DMS79 (cell line): ENCODE measurements at regions not wholly inside any gene's neighbourhood (a gene's known extent, or its start where the extent isn't known, plus 50 kb on each side); places are given as distances from the start of the nearest gene placed in this dataset.
"Not testable (repeated sequence)": the region's sequence is repeated elsewhere in the genome, so short reads cannot be mapped to it uniquely, and the experiment has no call there.

Source experiments
- DNase-seq: peaks from one replicate; lab custom pipeline; 2025; lab: John Stamatoyannopoulos, UW

DNA sequence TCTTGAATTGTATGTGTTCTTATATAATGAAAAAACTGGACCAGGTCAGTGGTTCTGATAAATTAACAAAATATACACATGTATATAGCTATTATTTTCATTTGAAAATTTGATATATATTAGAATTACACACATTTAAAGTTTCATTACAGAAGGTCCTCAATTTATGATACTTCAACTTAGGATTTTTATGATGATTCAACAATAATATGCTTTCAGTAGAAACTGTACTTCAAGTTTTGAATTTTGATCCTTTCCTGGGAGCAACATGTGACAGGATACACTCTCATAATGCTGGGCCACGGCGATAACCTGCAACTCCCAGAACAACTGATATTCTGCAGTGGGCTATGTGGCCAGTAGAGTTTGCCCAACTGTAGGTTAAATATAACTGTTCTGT, 344.7 kb downstream of the TAF11L14 start:
- DNase-seq = no peak

DNA sequence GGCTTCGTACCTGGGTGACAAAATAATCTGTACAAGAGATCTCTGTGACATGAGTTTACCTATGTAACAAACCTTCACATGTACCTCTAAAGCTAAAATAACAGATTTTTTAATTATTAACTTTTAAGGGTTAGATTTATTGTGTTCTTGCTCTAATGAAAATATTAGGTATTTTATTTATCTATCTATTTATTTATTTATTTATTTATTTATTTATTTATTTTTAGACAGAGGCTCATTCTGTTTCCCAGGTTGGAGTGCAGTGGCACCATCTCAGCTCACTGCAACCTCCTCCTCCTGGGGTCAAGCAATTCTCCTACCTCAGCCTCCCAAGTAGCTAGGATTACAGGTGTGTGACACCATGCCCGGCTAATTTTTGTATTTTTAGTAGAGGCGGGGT, 348.4 kb downstream of the TAF11L14 start:
- not testable (repeated sequence) for DNase-seq

DNA sequence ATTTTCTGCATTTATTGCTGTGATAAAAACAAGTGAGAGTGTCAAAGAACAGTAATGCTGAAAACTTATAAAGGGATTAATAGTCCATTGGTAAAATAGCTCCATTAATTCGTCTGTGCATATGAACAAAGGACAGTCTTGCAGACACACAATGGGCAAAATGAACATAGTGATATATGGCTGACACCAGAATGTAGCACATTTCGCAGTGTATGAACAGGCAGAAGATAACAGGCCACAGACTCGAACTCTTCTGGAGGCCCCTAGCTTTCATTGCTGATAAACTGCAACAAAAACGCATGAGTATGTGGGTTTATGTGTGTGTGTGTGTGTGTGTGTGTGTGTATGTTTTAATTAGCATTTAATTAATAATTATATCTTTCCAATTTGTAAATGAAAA, 354.8 kb downstream of the TAF11L14 start:
- no peak for DNase-seq

DNA sequence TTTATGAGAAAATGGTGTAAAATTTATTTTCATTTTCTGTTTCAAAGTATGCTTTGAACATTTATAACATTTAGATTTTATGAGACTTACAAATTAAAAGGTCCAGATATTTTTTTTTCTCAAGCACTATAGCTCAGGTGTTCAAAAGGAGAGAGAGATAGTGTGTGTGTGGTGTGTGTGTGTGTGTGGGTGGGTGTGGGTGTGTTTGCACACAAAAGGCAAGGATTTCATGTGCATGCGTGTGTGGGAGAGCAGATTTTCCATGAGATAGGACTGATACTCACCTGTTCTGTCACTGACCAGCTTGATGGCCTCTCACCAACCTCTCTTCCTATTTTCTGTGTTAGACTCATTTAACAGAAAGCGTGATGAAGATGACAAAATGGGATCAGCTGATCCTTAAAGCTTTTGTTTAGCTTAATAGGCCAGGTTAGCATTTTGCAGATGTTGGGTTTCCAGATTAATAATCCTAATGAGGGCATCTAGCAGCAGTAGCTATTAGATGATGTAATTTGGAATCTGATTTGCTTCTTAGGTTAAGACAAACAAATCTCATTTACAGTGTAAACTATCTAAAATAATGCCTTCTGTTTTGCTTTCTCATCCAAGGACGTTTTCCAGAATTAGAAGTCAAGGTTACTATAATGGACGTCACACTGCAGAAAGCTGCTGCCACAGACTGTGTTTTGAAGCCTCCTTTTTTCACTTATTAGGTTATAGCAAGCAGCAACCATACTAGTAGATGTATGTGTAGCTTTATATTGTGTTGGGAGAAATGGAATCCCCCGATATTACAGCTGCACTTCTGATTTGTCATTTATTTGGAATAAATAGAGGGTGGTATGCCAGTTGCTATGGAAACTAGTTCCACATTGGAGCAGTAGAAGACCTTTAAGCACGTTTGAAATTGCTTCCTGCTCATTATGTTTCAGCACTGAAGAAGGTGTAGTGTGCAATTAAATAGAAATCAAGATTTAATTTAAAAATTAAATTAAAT, 355.6 kb downstream of the TAF11L14 start:
- DNase-seq = no peak

DNA sequence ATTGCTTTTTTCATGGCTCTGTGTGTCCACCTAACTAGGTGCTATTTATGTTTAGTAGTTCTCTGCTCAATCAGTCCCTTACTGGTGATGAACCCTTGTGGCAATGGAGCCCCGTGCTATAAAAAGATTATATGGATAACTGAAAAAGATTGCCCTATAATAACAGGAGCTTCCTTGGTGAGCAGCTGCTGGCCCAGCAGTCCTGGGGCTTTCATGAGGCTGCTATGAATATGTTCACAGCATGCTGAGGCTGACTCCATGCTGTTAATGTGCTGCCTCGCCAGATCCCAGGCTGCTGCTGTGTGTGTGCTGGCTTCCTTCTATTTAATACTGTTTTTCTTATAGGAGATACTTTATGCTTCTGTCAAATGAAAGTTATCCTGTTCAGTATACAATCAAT, 357.5 kb downstream of the TAF11L14 start:
- no peak for DNase-seq

DNA sequence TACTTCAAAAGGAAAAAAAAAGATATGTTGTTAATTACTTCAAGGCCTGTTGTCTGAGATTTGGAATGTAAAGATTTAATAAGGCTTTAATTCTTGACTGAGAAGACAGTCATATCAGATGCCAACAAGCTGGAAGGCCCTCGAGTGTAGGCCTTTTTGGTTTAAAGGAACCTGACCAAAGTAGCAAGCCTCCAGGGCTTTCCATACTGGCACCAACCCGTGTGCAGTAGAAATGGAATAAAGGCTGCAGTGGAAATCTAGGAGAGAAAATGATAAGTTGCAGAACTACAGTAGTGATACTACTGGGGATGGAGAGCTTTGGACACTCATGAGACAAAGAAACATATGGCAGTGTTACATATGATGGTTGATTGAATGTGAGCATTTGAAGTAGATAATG, 358.0 kb downstream of the TAF11L14 start:
- no peak for DNase-seq

DNA sequence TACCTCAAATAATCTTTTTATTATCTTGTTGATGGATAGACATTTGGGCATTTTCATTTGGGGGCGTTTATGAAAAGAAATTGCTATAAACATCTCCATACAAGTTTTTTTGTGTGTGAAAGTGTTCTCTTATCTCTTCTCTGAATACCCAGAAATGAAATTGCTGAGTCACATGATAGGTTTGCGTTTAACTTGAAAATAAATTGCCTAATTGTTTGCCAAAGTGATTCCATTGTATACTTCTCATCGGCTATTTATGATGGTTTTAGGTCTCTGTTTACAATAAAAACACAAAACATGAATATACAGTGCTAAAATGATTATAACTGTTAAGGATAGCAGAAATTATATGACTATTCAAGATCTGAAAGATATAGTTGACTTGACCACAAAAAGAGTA, 361.7 kb downstream of the TAF11L14 start:
- DNase-seq = no peak

DNA sequence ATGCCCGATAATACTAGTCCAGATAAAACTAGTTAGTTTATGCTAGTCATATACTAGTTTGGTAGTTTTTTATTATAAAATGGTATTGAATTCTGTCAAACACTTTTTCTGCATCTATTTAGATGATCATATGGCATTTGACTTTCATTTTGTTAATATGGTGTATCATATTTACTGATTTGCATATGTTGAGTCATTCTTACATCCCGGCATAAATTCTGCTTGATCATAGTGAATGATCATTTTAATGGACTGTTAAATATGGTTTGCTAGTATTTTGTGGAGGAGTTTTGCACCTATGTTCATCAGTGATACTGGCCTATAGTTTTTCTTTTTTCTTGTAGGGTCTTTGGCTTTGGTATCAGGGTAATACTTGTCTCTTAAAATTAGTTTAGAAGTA, 365.6 kb downstream of the TAF11L14 start:
- no peak for DNase-seq

DNA sequence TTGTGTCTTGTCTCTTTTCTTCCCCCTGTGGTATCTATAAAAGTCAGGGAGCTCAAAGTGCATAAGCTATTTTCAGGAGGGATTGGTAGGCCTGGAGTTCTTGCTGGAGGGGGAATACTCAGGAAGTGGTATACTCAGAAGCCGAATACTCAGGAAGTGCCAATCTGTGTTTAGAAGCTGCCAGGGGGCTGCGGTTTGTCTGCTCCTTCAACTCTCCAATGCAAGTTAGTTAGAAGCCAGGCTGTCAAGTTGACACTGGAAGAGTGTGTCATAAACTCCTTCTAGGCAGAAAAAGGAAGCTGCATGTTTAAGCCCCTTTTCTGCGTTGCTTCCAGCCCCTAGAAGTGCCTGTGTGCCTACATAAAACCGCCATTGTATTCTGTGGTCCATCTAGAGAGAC, 366.5 kb downstream of the TAF11L14 start:
- DNase-seq = no peak

DNA sequence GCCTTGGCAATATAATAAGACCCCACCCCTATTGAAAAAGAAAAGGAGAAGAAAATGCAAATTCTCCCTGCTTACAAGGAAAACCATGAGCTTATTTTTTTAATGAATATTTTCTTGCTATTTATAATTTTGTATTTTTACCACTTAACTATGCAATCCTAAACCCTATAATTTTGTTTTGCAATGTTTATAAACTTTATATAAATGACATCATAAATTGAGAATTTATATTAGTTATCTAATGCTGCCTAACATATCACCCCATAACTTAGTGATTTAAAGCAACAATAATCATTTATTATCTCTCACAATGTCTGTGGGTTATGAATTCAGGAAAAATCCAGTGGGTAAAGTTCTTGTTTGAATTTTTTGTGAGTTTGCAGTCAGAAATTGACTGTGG, 369.1 kb downstream of the TAF11L14 start:
- DNase-seq = no peak

DNA sequence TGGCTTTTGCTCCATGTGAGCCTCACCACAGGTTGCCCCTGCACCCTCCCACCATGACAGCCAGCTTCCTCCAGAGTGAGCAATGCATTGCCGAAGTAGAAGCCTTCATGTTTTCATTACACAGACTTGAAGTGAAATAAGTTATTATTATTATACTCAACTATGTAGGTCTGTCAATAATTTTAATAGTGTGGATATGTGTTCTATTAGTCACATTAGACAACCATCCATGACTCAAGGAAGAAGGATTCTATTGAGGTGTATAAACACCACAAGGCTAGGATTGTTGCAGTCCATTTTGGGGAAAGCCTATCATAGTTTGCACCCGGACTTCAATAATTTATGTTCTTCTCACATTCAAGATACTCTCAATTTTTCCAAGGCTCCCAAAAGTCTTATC, 369.5 kb downstream of the TAF11L14 start:
- DNase-seq = no peak

DNA sequence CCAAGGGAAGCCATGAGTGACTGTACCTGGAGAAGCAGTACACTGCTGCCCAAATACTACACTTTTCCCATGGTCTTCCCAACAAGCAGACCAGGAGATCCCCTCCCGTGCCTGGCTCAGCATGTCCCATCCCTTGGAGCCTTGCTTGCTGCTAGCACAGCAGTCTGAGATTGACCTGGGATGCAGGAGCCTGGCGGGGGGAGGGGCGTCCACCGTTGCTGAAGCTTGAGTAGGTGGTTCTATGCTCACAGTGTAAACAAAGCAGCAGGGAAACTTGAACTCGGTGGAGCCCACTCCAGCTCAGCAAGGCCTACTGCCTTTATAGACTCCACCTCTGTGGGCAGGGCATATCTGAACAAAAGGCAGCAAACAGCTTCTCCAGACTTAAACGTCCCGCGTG, 372.0 kb downstream of the TAF11L14 start:
- not testable (repeated sequence) for DNase-seq

DNA sequence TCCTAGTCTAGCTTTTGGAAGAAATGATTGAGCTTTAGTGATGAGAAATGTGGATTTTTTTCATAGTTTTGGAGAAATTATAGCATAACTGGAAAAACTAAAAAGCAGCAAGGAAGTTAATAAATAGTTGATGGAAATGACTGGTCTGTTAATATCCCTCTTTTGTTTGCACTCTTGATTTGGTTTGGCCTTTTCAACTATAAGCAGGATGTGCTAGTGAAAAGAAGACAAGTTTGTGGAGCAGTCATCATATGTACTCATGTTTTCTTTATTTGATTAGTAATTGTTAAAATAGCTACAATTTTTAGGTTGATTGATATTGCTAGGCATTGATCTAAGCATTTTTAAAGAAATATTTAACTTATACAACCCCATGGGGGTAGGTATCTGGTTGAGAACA, 374.7 kb downstream of the TAF11L14 start:
- no peak for DNase-seq

DNA sequence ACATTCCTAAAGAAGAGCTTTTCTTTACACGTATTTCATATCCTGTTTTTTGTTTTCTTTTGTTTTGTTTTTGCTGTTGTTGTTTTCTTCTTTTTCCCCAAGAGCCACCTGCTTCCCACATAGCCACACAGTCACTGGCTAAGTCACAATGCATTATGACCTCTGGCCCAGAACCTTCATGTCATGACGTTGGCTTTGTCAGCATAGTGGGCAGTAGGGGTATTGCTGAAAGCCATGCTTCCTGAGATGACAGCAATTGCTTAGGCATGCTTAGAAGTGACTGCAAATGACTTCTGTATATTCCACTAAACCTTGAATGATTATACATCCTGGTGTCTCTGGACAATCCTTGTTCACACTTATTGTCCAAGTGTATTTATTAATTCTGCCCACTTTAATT, 375.8 kb downstream of the TAF11L14 start:
- DNase-seq = no peak

DNA sequence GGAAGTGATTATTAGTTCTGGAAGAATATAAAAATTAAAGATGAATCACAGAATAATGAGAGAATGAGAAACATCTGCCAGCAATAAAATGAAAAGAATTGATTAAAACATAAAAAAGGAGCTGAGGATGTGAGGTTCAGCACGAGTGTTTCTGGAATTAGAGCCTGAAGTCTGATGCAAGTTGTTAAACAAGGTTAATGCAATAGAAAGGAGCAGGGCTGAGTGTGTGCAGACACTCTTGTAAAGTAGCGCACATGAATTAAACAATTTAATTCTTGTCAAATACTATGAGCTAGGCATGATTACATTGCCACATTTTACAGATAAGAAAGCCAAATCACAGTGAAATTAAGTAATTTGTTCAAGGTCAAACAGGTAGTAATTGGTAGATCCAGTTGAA, 384.2 kb downstream of the TAF11L14 start:
- DNase-seq = no peak

DNA sequence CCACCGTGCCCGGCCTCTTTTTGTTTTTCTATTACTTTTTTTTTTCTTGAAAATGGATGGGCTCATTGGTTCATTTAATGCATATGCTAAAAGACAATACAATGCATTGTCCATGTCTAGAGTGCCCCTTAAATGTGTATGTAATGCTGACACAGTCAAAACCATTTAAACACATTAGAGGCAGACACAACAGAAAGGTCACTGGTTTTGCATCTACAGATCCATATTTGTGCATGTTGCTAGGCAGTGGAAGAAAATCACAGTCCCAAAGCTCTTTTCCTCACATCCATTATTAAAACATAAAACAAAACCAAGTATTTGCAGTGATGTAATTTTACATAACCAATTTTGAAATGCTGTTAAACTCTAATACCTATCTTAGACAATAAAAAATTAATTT, 389.0 kb downstream of the TAF11L14 start:
- DNase-seq = no peak

DNA sequence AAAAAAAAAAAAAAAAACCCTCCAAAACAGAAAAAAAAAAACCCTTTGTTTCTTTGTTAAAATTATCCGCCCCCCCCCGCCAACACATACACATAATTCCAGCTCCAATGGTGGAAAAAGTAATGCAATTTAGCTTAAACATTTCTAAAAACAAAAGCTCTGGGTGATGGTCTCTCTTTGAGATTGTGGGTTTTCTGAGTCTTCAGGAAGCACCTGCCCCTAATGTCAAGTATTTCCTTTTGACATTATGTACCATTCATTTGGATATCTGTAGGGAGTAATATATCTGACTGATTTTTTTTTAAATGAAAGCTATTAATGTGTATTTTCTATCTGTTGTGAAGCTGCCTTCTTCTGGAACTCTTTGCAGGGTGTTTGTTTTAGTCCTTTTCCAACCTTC, 389.7 kb downstream of the TAF11L14 start:
- DNase-seq = no peak

DNA sequence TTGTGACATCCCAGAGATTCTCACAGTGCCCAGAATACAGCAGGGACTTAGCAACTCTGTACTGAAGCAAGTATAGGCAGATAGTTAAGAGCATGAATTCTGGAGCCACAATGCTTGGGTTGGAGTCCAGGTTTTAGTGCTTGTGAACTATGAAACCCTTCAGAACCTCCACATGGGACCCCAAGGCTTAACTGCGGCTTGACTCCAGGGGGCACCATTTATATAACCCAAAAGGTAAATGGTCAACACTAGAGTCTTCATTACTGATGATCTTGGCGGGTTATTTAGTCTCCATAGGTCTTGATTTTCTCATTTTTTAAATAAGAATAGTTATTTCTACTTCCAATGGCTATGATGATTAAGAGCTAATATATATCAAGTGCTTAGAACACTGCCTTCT, 390.3 kb downstream of the TAF11L14 start:
- no peak for DNase-seq

DNA sequence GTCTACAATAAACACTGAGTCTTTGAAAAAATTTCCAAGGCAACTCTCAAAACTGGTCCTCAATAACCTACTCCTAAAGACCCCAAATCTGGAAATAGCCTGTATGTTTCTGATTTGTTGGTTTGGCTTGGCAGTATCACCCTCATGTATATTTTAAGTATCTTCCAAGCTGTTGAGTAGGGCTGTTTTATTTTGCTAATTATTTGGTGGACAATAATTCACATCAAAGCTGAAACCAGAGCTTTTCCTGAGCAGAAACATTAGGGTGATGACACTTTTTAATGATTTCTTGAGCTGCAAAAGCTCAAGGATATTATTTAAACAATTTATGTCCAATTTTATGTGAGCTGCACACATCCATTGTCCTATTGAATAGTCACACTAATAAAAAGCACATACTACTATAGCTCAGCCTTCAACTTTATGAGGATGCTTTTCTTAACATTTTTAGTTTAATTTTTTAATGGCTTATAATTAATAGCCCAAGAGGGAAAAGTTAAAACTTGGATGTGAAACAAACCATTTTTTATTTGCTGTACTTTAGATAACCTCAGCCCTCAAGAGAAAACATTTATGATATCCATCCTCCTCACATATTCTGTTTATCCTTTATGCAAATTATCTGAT, 393.1 kb downstream of the TAF11L14 start:
- no peak for DNase-seq

DNA sequence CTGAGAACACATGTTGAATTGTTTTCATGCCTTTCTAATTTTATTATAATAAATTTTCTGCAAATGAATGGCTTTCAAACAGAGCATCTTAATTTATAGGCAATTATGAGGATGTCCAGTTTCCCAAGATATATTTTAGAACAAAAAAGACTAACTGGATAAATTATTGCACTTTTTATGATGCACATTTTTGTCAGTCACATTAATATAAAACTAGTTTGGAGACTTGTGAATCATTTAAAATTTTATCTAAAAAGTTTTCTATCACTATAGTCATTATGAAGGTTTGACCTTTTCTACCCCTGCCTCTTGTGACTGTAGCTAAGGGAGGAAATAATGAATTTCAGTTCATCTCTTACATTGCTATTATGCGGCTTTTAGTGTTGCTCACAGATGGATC, 393.8 kb downstream of the TAF11L14 start:
- DNase-seq = no peak

DNA sequence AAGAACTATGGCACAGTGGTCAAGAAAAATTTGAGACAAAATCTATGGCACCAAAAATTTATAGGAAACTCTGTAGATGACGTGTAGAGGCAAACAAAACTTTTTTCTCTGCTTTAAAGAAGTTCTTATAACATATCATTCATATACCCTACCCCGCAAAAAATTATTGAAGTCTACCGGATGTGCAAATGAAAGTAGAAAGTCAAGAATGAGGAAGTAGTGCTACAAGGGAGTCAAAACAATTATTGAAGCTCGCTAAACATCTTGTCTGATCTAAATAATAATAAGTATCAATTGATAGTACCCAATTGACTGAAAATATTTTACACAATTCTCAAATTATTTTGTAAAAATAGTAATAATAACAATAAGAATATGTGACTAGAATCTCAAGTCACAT, 398.5 kb downstream of the TAF11L14 start:
- DNase-seq = no peak

DNA sequence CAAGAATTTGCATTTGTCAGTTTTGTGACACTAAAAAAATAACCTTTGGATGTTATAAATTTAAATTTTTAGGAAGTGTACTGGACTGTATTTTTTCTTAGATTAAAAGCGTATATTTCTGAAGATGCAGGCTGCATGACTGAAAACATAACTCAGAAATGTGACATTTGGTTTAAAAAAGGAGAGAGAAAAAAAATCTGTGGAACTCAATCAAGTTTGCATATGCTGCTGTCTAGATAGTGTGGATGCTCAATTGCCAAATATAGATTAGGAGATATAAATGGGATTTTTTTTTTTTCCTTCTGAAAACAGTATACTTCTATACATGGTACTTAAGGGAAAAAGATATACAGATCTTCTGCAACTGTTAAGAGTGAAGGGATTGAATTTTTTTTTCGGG, 402.3 kb downstream of the TAF11L14 start:
- no peak for DNase-seq

DNA sequence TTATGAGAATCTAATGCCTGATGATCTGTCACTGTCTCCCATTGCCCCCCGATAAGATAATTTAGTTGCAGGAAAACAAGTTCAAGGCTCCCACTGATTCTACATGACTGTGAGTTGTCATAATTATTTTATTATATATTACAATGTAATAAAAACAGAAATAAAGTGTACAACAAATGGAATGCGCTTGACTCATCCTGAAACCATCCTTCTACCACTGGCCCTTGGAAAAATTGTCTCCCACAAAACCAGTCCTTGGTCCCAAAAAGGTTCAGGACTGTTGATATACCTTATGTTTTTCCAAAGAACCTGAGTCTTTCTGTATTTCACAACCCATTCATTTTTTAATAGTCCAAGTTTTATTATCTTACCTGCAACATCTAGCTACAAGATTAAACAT, 403.5 kb downstream of the TAF11L14 start:
- no peak for DNase-seq

DNA sequence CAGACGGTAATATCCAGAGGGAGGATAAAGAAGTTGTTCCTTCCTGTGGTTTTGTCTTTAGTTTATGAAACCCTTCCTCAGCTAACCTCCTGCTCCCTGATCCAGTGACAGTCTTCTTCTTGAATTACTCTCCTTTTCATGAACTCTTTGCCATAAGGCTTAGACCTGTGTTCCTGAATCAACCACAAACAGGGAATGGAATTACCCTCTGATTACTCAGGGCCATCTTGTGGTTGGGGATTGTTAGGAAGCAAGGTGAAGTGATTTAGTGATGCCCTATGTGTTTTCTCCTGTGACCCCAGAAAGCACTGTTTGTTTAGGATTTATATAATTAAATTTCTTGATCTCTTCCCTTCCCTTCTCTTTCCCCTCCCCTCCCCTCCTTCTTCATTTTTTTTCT, 409.1 kb downstream of the TAF11L14 start:
- no peak for DNase-seq
